Kidney epithelial cell (primary cell): ENCODE measurements at regions not wholly inside any gene's neighbourhood (a gene's known extent, or its start where the extent isn't known, plus 50 kb on each side); places are given as distances from the start of the nearest gene placed in this dataset.

ENCODE experiments used
- DNase-seq: peaks from one replicate; pipeline ENCODE4 v3.0.0-alpha.2; 2010; ENCODE audit warnings: low read depth
- H3K27me3 ChIP-seq: 2 replicates; pipeline ENCODE4 v1.6.0; 2011; ENCODE audit warnings: low read length; ENCODE audit not compliant: control insufficient read depth, insufficient read depth
- H3K36me3 ChIP-seq: 2 replicates; pipeline ENCODE4 v1.5.1; 2011; ENCODE audit warnings: low read length; ENCODE audit not compliant: control insufficient read depth, insufficient read depth
- H3K4me3 ChIP-seq: 2 replicates; pipeline ENCODE4 v1.5.1; 2011; ENCODE audit warnings: low read depth, mild to moderate bottlenecking, control low read depth, low read length
- CTCF ChIP-seq: IDR thresholded peaks from 2 replicates; pipeline ENCODE4 v1.5.1; 2011; ENCODE audit warnings: mild to moderate bottlenecking, moderate library complexity, low read length, control low read depth, inconsistent platforms; ENCODE audit not compliant: insufficient read depth, poor library complexity, severe bottlenecking

DNA sequence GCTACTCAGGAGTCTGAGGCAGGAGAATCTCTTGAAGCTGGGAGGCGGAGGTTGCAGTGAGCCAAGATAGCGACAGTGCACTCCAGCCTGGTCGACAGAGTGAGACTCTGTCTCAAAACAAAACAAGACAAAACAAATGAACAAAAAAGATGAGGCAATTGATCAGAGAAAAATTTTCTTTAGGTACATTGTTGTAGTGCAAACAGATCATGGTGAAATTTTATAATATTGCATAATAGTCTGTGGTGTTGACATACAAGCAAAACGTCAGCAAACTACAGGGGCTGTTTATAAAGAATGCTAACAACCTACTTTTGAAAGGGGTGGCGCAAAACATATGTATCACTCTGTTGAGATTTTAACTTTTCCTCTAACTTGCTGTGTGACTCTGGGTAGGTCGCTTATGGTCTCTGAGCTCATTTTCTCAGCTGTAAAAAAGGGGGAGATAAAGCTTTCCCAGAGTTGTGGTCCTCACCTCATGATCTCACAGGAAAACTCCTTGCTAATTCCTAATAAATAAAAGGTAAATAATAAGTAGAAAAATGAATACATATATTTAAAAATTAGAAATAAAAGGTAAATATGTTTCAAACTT is 64.8 kb upstream of the NUP160 start:
- no peak overlapping the region for H3K4me3 ChIP-seq
- no peak for DNase-seq
- no peak for TF ChIP-seq CTCF

GRCh38 chr11:47911149-47911548 is 63.0 kb upstream of the NUP160 start:
- no peaks in the 10 kb centered on the region for H3K36me3 ChIP-seq
- no peak overlapping the region for H3K4me3 ChIP-seq
- H3K27me3 ChIP-seq = no peaks in the 10 kb centered on the region
- TF ChIP-seq CTCF = no peak
- DNase-seq = no peak

More for the DNA sequence above, 64.8 kb upstream of the NUP160 start:
- Histone ChIP-seq H3K36me3 (no peaks in the 10 kb centered on the region), H3K27me3 (no peaks in the 10 kb centered on the region)

DNA sequence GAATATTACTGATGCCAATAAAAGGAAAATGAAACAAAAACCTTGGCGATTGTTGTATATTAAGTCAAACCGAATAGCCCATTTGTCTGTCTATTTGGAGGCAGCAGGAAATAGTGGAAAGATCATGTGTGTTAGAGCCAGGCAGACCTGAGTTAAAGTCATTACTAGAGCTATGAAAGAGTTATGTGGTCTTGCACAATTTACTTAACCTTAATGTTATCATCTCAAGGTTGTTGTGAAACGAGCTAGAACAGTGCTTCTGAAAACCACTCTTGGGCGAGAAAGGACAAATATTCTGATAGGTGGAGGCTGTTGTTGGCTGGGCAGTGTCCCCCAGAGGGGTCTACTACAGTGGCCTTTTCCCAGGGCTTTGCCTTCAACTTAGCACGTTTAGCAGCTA is 60.0 kb upstream of the NUP160 start:
- Histone ChIP-seq H3K36me3 (no peaks in the 10 kb centered on the region), H3K27me3 (no peaks in the 10 kb centered on the region), H3K4me3 (no peak overlapping the region)
- DNase-seq = no peak
- no peak for TF ChIP-seq CTCF

DNA sequence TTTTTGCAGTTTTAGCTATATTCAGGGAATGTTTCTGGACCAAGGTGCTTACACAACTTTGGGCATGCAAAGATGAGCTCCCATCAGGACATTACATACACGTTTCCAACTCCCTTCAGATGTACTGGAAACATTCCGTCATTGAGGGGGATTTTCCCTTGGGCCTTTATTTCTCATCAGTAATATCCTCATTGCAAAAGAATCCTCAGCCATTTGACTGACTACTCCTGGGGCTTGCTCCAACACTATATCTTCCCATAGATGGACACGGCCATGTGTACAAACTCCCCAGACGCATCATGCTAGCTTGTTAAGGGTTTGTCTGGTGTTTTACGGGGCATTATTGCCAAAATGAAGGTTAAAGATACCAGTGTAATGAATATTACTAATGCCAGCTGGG is 59.3 kb upstream of the NUP160 start:
- no peak for DNase-seq
- no peaks in the 10 kb centered on the region for H3K27me3 ChIP-seq
- H3K4me3 ChIP-seq = no peak overlapping the region
- no peaks in the 10 kb centered on the region for H3K36me3 ChIP-seq
- no peak for TF ChIP-seq CTCF

DNA sequence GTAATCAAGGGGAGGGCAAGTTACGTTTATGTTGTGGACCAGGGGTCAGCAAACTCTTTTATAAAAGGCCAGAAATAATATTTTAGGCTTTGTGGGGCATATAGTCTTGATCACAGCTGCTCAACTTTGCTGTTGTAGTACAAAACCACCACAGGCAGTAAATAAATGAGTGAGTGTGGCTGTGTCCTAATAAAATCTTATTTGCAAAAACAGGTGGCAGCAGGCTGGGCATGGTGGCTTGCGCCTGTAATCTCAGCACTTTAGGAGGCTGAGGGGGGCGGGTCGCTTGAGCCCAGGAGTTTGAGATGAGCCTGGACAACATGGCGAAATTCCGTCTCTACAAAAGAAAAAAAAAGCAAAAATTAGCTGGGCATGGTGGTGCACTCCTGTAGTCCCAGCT is 57.9 kb upstream of the NUP160 start:
- TF ChIP-seq CTCF = no peak
- Histone ChIP-seq H3K4me3 (no peak overlapping the region), H3K27me3 (no peaks in the 10 kb centered on the region), H3K36me3 (no peaks in the 10 kb centered on the region)
- no peak for DNase-seq

- Histone ChIP-seq H3K27me3 (no peaks in the 10 kb centered on the region), H3K4me3 (no peak overlapping the region), H3K36me3 (no peaks in the 10 kb centered on the region)
- TF ChIP-seq CTCF = no peak
- no peak for DNase-seq
Measured at GRCh38 chr11:47905358-47906059, 57.4 kb upstream of the NUP160 start.
